Retinal pigment epithelial cell (primary cell): ENCODE measurements at regions not wholly inside any gene's neighbourhood (a gene's known extent, or its start where the extent isn't known, plus 50 kb on each side); places are given as distances from the start of the nearest gene placed in this dataset.
A peak's percentile ranks its signal among the peaks of the same experiment; 100 is the strongest.
"Not testable (repeated sequence)": the region's sequence is repeated elsewhere in the genome, so short reads cannot be mapped to it uniquely, and the experiment has no call there.

Source experiments
- DNase-seq: peaks from one replicate; pipeline ENCODE4 v3.0.0-alpha.2; 2010; ENCODE audit warnings: low read depth
- H3K4me3 ChIP-seq: 2 replicates; pipeline ENCODE4 v1.5.1; 2011; ENCODE audit warnings: mild to moderate bottlenecking, low read length, control low read depth, moderate library complexity
- TF ChIP-seq, protein P1 (sequence below): conservative IDR thresholded peaks from 2 replicates; pipeline ENCODE4 v1.5.1; 2011; ENCODE audit warnings: low read depth, low read length, control low read depth, inconsistent platforms

GRCh38 chr7:45259966-45260646 lies 102.5 kb downstream of the RAMP3 start:
- TF ChIP-seq, protein P1, sequence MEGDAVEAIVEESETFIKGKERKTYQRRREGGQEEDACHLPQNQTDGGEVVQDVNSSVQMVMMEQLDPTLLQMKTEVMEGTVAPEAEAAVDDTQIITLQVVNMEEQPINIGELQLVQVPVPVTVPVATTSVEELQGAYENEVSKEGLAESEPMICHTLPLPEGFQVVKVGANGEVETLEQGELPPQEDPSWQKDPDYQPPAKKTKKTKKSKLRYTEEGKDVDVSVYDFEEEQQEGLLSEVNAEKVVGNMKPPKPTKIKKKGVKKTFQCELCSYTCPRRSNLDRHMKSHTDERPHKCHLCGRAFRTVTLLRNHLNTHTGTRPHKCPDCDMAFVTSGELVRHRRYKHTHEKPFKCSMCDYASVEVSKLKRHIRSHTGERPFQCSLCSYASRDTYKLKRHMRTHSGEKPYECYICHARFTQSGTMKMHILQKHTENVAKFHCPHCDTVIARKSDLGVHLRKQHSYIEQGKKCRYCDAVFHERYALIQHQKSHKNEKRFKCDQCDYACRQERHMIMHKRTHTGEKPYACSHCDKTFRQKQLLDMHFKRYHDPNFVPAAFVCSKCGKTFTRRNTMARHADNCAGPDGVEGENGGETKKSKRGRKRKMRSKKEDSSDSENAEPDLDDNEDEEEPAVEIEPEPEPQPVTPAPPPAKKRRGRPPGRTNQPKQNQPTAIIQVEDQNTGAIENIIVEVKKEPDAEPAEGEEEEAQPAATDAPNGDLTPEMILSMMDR, result peak; percentile 99
- H3K4me3 ChIP-seq, result no peak overlapping the region
- no peak for DNase-seq

DNA sequence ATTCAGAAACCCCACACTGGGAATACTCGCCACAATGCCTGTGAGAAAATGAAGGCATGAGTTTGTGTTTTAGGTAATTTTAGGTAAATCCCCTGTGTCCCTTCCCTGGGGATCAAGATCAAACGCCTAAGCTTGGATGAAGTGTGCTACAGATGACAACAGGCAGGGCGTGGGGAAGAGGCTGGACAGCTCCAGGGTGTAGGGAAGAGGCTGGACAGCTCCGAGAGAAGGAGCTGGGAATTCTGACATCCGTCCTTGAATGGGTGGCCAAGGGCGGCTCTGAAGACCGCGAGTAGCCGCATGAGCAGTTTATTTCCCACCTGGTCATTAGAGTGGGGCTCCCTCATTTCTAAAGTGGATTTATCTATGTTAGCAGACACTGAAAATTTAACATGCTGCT lies 109.7 kb downstream of the RAMP3 start:
- H3K4me3 ChIP-seq, result no peak overlapping the region
- TF ChIP-seq, protein P1, result no peak
- DNase-seq, result no peak

GRCh38 chr7:45268013-45268412 lies 110.4 kb downstream of the RAMP3 start:
- TF ChIP-seq, protein P1, result no peak
- DNase-seq, result no peak
- H3K4me3 ChIP-seq, result no peak overlapping the region

DNA sequence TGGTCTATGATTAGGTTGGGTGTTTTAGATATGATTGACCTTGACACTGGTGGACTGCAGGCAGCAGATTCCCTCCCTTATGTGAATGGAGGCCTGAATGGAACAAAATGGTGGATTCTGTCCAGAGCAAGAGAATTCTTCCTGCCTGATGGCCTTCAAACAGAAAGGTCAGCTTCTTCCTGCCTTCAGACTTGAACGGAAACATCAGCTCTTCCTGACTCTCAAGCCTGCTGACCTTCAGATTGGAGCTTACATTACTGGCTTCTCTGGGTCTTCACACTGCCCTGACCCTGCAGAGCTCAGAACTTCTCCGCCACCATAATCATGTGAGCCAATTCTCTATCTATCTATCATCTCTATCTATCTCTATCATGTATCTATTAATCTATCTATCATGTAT lies 111.6 kb downstream of the RAMP3 start:
- DNase-seq, result no peak
- TF ChIP-seq, protein P1, result no peak
- H3K4me3 ChIP-seq, result no peak overlapping the region

DNA sequence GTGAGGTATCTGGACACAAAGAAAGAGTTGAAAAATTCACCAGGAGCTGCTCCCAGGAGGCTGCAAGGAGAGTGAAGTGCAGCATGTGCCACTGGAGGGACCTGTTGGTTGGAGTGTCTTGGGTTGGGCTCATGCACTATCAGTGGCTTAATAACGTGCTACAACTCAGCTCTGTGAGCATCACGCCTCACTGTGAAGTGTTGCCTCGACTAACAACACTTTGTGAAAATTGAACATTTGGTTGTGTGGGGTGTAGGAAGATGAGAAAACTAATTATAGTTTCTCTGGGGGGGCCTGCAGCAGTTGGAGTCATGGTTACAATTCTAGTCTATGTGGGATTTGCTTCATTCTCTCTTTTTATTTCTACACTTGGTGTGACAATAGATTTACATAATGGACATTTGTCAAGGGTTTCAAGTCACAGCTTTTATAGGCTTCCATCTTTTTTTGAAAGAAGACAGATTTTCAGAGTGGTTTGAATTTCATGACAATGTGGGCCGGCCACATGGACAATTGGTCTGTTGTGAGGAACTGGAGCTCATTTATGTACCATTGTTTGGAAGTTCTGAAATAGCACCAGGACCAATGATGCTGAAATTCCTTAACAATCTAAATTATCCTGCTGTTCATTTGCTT lies 121.3 kb downstream of the RAMP3 start:
- no peak overlapping the region for H3K4me3 ChIP-seq
- no peak for DNase-seq
- TF ChIP-seq, protein P1, result no peak

GRCh38 chr7:45289611-45290010 lies 132.0 kb downstream of the RAMP3 start:
- H3K4me3 ChIP-seq, DNase-seq: not testable (repeated sequence)

DNA sequence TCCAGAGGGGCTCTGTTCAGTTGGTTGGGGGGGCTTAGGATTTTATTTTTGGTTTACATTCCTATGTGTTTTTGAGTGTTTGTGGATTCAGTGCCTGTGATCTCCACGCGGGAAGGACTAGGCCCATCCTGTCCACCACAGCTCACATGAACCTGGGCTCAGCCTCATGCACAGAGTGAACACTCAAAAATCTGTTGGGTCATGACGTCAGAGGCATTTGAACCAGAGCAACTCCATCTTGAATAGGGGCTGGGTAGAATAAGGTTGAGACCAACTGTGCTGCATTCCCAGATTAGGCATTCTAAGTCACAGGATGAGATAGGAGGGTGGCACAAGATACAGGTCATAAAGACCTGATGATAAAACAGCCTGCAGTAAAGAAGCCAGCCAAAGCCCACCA lies 133.3 kb downstream of the RAMP3 start:
- TF ChIP-seq, protein P1, result no peak
- no peak for DNase-seq
- H3K4me3 ChIP-seq, result no peak overlapping the region
